Limb (tissue), 2 donors: ENCODE measurements at regions not wholly inside any gene's neighbourhood (a gene's known extent, or its start where the extent isn't known, plus 50 kb on each side); places are given as distances from the start of the nearest gene placed in this dataset.
"Not testable (repeated sequence)": the region's sequence is repeated elsewhere in the genome, so short reads cannot be mapped to it uniquely, and the experiment has no call there.

Source experiments
- DNase-seq, 2 donors: peaks; one replicate each; pipeline ENCODE4 v3.0.0-alpha.2; 2016; ENCODE audit errors: extremely low spot score in 2 of 2

DNA sequence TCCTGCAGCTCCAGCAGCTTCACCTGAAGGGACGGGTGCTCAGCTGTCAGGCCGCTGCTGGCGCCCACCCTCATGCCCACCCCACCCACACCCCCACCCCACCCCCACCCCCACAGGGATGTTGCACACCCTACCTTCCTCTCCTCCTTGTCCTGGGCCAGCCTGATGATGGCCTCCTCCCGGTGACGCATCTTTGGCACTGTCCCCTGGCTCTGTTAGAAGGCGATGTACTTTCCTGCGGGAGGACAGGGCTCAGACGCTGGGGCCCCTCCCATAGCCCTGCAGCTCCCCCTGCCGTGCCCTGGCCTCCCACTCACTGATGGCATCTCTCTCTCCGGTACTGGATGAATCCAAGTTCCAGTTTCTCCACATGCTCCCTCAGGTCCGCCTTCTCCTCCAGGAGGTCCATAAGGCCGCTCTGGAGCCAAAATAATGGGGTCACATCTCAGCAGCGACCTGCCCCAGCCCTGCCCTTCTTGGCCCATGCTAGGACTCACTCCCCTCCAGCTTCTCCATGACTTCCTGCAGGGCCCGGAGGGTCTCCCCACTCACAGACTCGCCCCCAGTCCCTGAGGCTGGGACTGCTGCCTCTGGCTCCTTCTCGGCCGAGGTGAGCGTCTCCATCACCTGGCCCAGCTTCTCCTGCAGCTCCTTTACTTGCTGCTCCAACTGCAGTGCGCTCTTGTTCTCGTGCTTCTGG lies 55.2 kb downstream of the GOLGA8B start:
- not testable (repeated sequence) for DNase-seq

DNA sequence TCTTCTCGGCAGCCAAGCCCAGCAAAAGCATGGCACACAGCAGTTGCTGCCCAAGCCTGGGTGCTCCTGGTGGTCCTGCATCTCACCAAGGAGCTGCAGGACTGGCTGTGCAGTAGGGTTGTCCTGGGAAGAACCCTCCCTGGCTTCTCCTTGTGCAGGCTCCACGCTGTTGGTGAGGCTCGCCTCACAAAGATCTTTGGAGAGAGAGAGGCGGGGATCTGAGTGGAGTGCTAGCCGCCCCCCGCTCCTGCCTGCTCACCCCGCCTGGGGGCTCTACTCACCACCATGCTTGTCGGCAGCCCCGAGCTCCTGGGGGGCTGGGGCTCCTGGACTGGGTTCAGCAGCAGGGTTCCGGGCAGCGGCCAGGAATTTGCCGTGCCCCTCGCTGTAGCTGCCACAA lies 55.8 kb downstream of the GOLGA8B start:
- not testable (repeated sequence) for DNase-seq

DNA sequence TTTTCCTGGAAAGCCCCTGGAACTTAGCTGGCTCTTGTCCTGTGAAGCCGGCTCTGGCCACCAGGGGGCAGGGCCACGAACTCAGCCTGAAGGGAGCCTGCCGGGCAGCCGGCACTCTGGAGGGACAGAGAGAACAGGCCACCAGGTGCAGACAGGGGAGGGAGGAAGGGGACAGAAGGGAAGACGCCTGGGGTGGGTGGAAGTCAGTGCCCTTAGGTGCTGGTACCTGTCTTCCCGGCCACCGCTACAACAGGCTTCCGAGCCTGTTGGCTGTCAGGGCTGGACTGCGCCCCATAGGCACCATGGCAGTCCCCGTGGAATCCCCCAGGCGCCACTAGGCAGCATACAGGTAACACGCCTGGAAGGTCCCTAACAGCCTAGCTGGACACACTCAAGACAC lies 59.6 kb downstream of the GOLGA8B start:
- DNase-seq, result not testable (repeated sequence)

DNA sequence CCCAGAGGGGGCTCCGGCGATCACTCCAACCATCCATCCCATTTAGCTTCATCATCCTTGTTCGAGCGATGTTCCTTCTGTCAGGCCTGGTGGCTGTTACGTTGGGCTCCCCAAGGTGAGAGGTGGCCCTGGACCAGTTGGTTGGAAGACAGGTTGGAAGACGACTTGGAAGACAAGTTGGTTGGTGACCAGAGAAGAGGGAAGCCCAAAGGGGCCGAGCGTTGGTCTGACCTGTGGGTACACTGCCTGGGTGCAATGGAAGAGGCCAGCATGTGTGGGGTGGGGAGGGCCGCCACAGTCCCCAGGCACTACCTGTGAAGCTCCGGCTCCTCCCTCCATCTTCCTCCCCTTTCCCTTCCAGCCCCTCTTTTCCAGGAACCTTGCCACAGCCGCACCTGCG lies 60.9 kb downstream of the GOLGA8B start:
- not testable (repeated sequence) for DNase-seq

DNA sequence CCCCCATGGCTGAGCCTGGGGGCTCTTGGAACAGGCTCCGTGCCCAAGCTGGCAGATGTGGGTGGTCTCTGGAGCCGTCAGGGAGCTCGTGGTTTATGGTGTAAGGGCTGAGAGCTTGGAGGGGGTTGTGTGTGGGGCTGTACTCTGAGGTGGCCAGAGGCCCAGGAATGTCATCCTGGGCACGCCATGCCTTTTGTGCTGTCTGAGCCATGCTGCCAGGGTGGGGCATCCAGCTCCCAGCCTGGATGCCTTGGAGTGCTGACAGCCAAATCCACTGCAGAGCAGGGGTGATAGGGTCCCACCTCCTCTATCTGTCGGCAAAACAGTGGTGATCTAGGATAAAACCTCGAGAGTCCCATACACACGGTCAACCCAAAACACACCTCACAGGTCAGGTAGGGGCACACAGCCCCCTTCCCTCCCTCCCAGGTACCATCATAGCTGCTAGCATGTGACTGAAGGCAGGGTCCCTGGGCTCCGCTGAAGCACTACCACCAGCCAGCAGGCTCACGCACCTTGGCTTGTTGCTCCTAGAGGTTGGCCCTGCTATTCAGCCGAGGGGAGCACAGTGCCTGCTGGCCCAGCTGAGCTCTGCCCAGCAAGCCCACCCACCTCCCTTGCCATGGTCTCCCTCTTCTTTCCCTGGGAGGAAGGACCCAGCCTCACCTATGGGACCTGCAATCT lies 61.5 kb downstream of the GOLGA8B start:
- not testable (repeated sequence) for DNase-seq

DNA sequence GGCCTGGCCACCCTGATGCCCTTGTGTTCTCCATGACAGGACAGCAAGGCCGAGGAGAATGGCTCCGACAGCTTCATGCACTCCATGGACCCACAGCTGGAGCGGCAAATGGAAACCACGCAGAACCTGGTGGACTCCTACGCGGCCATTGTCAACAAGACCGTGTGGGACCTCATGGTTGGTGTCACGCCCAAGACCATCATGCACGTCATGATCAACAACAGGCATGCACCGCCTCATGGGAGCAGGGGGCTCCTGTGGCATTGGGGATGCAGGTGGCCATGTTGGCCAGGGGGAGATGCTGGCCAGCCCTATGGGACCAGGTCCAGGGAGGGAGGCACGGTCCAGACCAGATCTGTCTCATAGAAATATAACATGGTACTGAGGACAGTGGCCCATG lies 62.9 kb downstream of the GOLGA8B start:
- DNase-seq, result no peak

DNA sequence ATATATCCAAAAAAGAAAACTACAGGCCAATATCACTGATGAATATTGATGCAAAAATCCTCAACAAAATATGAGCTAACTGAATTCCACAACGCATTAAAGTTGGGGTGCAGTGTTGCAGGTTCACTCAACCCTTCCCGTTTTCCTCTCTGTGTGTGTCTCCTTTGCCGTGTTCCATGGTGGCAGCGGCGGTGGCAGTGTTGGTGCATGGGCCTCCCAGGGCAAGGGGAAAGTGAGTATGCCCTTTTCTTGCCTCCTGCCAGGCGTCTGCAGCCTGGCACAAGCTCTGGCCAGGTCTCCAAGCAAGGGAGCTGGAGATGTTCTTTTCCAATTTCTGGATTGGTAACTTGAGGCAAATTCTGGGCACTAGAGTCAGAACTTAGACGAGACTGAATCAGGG lies 63.4 kb downstream of the GOLGA8B start:
- DNase-seq, result not testable (repeated sequence)

DNA sequence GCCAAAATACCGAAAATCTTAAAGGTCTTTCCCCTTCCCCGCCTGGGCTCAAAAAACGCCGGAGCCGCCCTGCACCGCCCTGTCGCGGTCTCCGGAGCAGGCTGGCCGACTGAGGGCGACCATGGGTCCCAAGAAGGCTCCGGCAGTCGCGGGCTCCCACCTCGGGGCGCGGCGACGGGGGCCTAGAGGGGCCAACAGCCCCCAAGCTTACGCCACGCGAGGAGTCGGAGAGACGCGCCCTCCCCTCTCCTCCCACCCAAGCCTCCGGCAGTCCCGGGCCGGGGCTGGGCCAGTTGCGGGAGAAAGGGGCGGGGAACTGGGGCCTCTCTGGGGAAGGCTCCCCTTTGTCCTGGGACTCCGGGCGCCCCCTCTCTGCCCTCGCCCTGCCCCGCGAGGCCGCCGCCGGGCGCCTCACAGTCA lies 69.2 kb downstream of the GOLGA8B start:
- DNase-seq, result no peak

DNA sequence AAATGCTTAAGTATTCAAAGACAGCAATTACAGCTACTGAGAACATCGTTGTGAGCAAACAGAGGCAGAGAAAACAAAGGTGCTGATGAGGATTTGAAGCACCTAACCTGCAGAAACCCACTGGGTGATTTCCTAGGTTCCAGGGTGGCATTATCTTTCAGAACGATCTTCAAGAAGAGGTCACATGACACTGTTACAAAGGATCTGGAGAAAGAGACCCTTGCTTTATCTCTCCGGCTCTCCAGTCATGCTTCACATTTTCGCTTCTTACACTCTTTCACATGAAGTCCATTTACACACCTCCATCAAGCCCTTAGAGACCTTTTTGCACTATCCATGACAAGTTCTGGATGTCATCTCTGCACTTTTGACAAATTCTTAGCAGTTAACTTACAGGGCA lies 70.8 kb downstream of the GOLGA8B start:
- DNase-seq, result no peak

DNA sequence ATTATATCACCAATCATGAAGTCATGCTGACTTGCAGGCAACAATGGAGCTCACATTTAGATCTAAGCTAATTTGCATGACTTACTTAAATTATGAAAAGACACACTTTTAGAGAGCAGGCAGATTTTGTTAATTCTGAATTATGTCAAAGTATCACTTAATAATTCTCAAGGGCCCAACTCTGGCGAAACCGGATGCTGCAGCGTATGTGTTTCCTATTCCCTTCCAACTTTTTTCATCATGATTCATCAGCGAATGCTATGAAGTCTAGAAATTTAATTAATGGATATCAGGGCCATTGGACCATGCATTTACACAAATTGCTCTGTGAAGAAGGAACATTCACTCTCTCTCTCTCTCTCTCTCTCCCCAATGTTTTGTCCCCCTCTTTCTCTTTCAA lies 63.5 kb upstream of the GOLGA8A start:
- no peak for DNase-seq

DNA sequence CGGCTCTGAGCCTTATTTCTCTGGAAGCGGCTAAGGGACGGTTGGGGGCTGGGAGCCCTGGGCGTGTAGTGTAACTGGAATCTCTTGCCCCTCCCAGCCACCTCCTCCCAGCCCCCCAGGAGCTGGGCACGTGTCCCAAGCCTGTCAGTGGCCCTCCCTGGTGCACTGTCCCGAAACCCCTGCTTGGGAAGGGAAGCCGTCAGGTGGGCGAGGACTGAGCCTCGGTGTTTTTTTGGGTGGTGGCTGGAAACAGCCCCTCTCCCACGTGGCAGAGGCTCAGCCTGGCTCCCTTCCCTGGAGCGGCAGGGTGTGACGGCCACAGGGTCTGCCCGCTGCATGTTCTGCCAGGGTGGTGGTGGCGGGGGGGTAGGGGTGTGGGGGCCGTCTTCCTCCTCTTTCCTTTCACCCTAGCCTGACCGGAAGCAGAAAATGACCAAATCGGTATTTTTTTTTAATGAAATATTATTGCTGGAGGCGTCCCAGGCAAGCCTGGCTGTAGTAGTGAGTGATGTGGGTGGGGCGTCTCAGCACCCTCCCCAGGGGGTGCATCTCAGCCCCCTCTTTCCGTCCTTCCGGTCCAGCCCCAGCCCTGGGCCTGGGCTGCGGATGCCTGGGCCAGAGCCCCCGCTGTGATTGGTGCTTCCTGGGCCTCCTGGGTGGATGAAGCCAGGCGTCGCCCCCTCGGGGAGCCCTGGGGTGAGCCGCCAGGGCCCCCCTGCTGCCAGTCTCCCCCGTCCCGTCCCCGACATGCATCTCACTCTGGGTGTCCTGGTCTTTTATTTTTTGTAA lies 58.8 kb upstream of the GOLGA8A start:
- peak in 1 of 2 donors; percentile 35 for DNase-seq

DNA sequence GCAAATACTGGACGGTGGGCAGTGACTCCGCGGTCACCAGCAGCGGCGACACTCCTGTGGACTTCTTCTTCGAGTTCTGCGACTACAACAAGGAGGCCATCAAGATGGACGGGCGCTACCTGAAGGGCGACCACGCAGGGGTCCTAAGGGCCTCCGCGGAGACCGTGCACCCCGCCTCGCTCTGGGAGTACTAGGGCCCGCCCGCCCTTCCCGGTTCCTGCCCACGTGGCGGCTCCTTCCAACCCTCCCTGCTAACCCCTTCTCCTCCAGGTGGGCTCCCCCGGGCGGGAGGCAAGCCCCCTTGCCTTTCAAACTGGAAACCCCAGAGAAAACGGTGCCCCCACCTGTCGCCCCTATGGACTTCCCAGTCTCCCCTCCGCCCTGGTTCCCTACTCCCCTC lies 58.1 kb upstream of the GOLGA8A start:
- DNase-seq, result not testable (repeated sequence)

DNA sequence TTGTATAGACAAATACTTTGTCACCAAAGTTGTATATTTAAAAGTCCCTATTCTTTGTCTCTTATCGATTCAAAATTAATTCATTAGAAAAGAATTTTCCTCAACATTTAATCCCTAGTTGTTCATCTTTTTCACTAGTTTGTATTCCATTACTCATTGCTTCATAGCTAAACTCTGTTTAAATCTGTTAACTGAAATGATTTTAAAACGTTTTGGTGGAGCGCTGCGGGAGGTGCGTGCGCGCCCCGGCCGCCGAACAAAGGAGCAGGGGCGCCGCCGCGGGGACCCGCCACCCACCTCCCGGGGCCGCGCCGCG lies 56.4 kb upstream of the GOLGA8A start:
- no peak for DNase-seq

DNA sequence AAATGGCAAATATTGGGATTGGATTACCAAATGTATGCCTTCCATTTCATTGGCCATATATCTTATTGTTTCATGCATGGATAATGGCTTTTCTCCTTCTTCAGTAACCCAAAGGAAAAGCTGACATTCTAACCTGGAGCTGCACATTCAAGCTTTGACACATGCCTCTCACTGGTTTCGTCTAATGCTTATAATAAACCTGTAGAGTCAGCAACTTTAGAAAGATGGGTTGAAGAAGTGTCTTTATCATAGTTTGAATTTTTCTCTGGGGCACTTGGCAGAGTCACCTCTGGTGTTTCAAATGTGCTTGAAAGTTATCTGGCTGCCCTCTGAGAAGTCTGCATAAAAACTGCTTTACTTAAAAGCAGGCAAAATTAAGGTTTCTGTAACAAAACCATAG lies 55.4 kb upstream of the GOLGA8A start:
- no peak for DNase-seq

DNA sequence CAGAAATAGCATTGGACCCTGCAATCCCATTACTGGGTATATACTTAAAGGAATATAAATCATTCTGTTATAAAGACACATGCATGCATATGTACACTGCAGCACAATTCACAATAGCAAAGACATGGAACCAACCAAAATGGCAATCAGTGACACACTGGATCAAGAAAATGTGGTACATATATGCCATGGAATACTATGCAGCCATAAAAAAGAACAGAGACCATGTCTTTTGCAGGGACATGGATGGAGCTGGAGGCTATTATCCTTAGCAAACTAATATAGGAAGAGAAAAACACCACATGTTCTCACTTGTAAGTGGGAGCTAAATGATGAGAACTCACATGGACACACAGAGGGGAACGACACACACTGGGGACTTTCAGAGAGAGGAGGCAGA lies 53.9 kb upstream of the GOLGA8A start:
- DNase-seq, result not testable (repeated sequence)

DNA sequence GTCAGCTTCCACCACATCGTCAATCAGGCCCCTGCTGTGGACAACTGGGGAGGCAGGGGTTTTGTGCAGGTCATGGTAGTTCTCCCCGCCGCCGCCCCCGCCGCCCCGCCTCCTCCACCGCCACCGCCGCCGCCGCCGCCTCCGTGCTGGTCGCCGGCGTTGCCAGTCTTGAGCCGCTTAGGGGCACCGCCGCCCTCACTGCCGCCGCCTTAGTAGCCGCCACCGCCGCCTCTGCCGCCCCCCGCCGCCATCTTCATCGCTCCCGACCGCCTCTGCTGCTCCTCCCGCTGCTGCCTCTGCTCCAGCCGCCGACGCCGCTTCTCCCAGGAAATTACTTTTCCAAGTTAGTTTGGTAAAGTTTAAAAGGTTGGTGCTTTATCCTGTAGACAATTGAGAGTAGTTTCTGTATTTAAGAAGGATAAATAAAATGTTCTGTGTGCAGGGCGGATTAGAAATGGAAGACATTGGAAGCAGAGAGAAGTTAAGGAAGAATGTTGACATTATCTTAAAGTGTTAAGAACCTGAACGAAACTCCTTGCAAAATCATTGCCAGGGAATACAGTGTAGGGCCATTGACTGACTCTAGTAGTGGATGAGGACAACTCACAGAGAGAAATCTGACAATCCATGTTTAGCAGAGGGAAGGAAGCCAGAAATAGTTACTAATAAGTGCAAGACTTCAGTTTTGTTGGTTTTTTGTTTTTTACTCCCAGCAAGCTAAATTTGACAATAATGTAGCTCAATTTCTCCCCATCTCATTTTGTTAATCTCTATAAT lies 53.0 kb upstream of the GOLGA8A start:
- no peak for DNase-seq

DNA sequence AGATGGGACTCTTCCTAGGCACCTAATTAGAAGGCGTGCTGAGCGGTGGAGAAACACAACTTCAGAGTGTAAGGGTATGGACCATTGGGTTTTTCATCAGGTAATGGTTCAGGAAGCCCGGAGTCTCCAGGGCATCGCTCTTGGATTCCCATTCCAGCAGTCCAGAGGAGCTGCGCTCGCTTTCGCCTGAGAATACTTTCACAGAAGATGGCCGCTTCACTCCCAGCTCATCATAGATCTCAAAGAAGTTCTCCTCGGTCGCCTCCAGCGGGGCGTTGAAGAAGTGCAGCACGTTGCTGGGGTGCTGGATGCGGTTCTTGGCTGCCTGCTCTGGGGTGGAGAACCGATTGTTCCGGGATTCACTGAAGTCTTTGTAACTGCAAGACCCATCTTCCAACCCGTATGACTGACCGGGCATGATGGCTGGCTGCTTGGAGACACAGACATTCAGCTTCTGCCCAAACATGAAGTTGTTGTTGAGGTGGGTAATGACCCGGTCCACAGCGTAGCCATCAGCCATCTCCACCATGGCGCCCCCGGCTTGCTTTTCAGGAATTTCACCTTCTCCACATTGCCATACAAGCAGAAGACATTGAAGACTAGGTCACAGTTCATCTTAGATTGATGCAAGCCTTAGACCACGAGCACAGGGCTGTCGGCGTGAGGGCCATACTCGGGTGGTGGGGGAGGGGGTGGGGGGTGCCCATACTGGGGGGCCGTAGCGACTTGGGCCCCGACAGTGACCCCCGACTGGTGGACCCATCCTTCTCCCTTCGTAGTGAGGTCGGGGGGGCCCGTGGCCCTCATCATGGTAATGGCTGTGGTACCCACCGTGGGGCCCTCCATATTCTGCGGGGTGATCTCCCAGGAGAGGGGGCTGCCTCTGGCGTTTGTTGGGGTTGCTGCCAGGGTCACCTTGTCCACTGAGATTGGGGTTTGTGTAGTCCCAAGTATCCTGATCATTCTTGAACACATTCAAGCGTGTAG lies 51.7 kb upstream of the GOLGA8A start:
- DNase-seq, result not testable (repeated sequence)
